HepG2 (cell line): ENCODE measurements at regions not wholly inside any gene's neighbourhood (a gene's known extent, or its start where the extent isn't known, plus 50 kb on each side); places are given as distances from the start of the nearest gene placed in this dataset.

Experiments used
- ATAC-seq: fragments of 200-7000 bp; cut with Tn5 transposase; 3 replicates; pipeline ENCODE4 v1.9.1; 2020; ENCODE audit warnings: mild to moderate bottlenecking, moderate library complexity
- BruUV-seq: library from RNA; stranded (reverse); fragments of 400-500 nt; replicated peaks from 2 replicates; lab custom pipeline; 2021; lab: Mats Ljungman, UMichigan
- CTCF ChIA-PET: fragments of 300-600 bp; formaldehyde crosslinking; extraction: SDS; loops from one replicate; lab custom pipeline; 2021; ENCODE audit warnings: low total read pairs, inconsistent platforms, low intra/inter-chr PET ratio; lab: Yijun Ruan, JAX
- POLR2A ChIA-PET: fragments of 350-600 bp; sonication (Branson Sonifier 250); formaldehyde crosslinking; loops from one replicate; lab custom pipeline; 2020; ENCODE audit warnings: antibody characterized with exemption, inconsistent platforms; lab: Yijun Ruan, JAX
- DNase-seq: peaks from one replicate; pipeline ENCODE4 v3.0.0-alpha.2; 2015; ENCODE audit warnings: low spot score
- FAIRE-seq: peaks from 3 replicates; lab custom pipeline; 2011; peaks lifted over from hg19 to GRCh38; lab: Jason Lieb, UNC
- H2AFZ ChIP-seq: one replicate; pipeline ENCODE4 v1.6.1; 2011; ENCODE audit warnings: low read length, inconsistent platforms
- H3K27ac ChIP-seq: fragments of 300-600 bp; 3 replicates; pipeline ENCODE4 v1.8.0; 2011; ENCODE audit warnings: mixed run types, mild to moderate bottlenecking, mixed read lengths, low read length, inconsistent platforms; ENCODE audit not compliant: insufficient read depth; ENCODE audit errors: extremely low read length
- H3K27me3 ChIP-seq, 2 experiments: fragments of 200-600 bp in 1 of 2; 2 replicates in 1 of 2; 3 replicates in 1 of 2; pipeline versions ENCODE4 v1.6.0 to v1.8.0; 2011; ENCODE audit warnings: low read length in 2 of 2, mild to moderate bottlenecking in 2 of 2, moderate library complexity in 2 of 2, inconsistent platforms in 1 of 2; ENCODE audit not compliant: insufficient read depth in 2 of 2, control insufficient read depth in 1 of 2
- H3K36me3 ChIP-seq, 2 experiments: fragments of 200-600 bp in 1 of 2; replicated peaks in 1 of 2; 2 replicates in 1 of 2; 3 replicates in 1 of 2; pipeline versions ENCODE4 v1.5.1 to v1.8.0; 2011; ENCODE audit warnings: low read length in 2 of 2, inconsistent platforms in 1 of 2; ENCODE audit not compliant: insufficient read depth in 2 of 2, control insufficient read depth in 1 of 2
- H3K4me1 ChIP-seq: 2 replicates; pipeline ENCODE4 v1.5.1; 2012; ENCODE audit warnings: low read length, inconsistent platforms; ENCODE audit not compliant: insufficient read depth
- H3K4me2 ChIP-seq: 2 replicates; pipeline ENCODE4 v1.6.0; 2011; ENCODE audit warnings: low read depth, low read length, inconsistent platforms
- H3K4me3 ChIP-seq, 3 experiments: fragments of 200-600 bp in 1 of 3; sonication (generic), shearing (Covaris generic) in 1 of 3; replicated peaks in 1 of 3; 2 replicates each; pipeline ENCODE4 v1.5.1; 2011 to 2016; ENCODE audit warnings: low read length in 3 of 3, inconsistent platforms in 2 of 3, low read depth in 2 of 3, mild to moderate bottlenecking in 2 of 3, control low read depth in 1 of 3, mixed read lengths in 1 of 3; ENCODE audit not compliant: insufficient read depth in 1 of 3
- H3K79me2 ChIP-seq: one replicate; pipeline ENCODE4 v1.6.1; 2011; ENCODE audit warnings: low read length, inconsistent platforms; ENCODE audit not compliant: insufficient read depth
- H3K9ac ChIP-seq: 2 replicates; pipeline ENCODE4 v1.6.0; 2011; ENCODE audit warnings: mild to moderate bottlenecking, low read depth, low read length, inconsistent platforms; ENCODE audit not compliant: insufficient read depth
- H3K9me3 ChIP-seq: 2 replicates; pipeline ENCODE4 v1.5.1; 2012; ENCODE audit warnings: mild to moderate bottlenecking, low read length
- H4K20me1 ChIP-seq: 2 replicates; pipeline ENCODE4 v1.6.0; 2011; ENCODE audit warnings: inconsistent platforms, mild to moderate bottlenecking, low read length, moderate library complexity; ENCODE audit not compliant: insufficient read depth
- CC2D1A ChIP-seq: sonication (generic); formaldehyde crosslinking; IDR thresholded peaks from 2 replicates; pipeline ENCODE4 v1.8.1; 2023; ENCODE audit warnings: mild to moderate bottlenecking, missing genetic modification reagents
- DNMT1 ChIP-seq: sonication (generic); formaldehyde crosslinking; IDR thresholded peaks from 2 replicates; pipeline ENCODE4 v1.5.1; 2020; ENCODE audit warnings: mild to moderate bottlenecking, missing genetic modification reagents
- ISX ChIP-seq: sonication (generic); formaldehyde crosslinking; conservative IDR thresholded peaks from 2 replicates; pipeline ENCODE4 v1.5.0; 2020; ENCODE audit warnings: missing genetic modification reagents
- SSRP1 ChIP-seq: IDR thresholded peaks from 2 replicates; pipeline ENCODE4 v1.6.1; 2016; ENCODE audit warnings: control low read depth
- TFDP2 ChIP-seq: sonication (generic); formaldehyde crosslinking; IDR thresholded peaks from 2 replicates; pipeline ENCODE4 v1.4.0; 2020; ENCODE audit warnings: missing genetic modification reagents
- TOE1 ChIP-seq: sonication (generic); formaldehyde crosslinking; IDR thresholded peaks from 2 replicates; pipeline ENCODE4 v1.4.0; 2020; ENCODE audit warnings: mild to moderate bottlenecking, missing genetic modification reagents
- ZNF232 ChIP-seq: sonication (generic); formaldehyde crosslinking; IDR thresholded peaks from 2 replicates; pipeline ENCODE4 v1.4.0; 2020; ENCODE audit warnings: missing genetic modification reagents, borderline replicate concordance
- ZNF598 ChIP-seq: sonication (generic); formaldehyde crosslinking; IDR thresholded peaks from 2 replicates; pipeline ENCODE4 v1.5.1; 2020; ENCODE audit warnings: mild to moderate bottlenecking, missing genetic modification reagents, borderline replicate concordance
- ZNF644 ChIP-seq: IDR thresholded peaks from 2 replicates; pipeline ENCODE4 v1.6.1; 2016; ENCODE audit warnings: low read depth
- ZNF678 ChIP-seq: sonication (generic); formaldehyde crosslinking; IDR thresholded peaks from 2 replicates; pipeline ENCODE4 v1.4.0; 2020; ENCODE audit warnings: mild to moderate bottlenecking, missing genetic modification reagents
- ZNF83 ChIP-seq: sonication (generic); formaldehyde crosslinking; IDR thresholded peaks from 2 replicates; pipeline ENCODE4 v1.4.0; 2020; ENCODE audit warnings: missing genetic modification reagents, mild to moderate bottlenecking, borderline replicate concordance
- WGBS: methylation state at CpG from one replicate; pipeline ENCODE4 v1.1.6; 2017; ENCODE audit warnings: low lambda C conversion rate; 5-methylcytosine and 5-hydroxymethylcytosine counted together
- in situ Hi-C: cut with HindIII; loops from 2 replicates; pipeline ENCODE4 v1.10.0; 2017; ENCODE audit warnings: low pct_unique_long_range_greater_than_20kb; ENCODE audit not compliant: extremely low pct_ligation_motif_present
- intact Hi-C: fragments of 100-400 bp; cut with micrococcal nuclease; formaldehyde crosslinking; loops from one replicate; pipeline ENCODE4 v1.10.0; 2022; ENCODE audit not compliant: unreplicated experiment
- TF ChIP-seq, protein P1 (sequence below): sonication (generic); formaldehyde crosslinking; IDR thresholded peaks from 2 replicates; pipeline ENCODE4 v1.4.0; 2020; ENCODE audit warnings: missing genetic modification reagents, borderline replicate concordance
- TF ChIP-seq, protein P2 (sequence below): sonication (generic); formaldehyde crosslinking; IDR thresholded peaks from 2 replicates; pipeline ENCODE4 v1.4.0; 2020; ENCODE audit warnings: missing genetic modification reagents

DNA sequence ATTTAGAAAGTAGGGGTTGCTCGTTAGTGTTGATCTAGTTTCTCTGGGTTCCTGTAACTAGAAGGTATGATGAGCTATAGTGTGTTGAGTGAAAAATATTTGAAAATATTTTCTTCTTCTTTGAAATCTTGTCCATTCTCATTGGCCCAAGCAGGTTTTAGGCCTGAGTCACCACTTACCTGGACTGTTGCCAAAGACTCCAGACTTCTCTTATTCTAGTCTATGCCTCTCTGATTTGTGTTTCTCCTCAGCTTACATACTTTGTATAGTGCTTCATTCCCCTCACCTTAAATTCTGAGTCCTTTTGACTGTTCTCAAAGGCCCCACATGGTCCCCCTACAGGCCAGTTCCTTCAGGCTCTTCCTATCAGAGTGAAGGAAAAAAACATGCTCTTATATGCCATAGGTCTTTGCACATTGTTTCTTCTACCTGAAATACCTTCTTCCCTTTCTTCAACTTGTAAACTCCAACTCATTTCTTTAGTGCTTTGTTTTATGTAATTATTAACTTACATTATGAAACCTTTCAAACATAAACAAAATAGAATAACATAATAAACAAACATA, 258.2 kb downstream of the PPP1R2C start:
- H4K20me1 ChIP-seq = no peaks in the 10 kb centered on the region
- TF ChIP-seq TFDP2 (CRISPR knock-in tag) = no peak
- TF ChIP-seq, all 625 proteins: peak for 0
- ChIA-PET POLR2A (no interaction called here), CTCF (no interaction called here)
- H2AFZ ChIP-seq = no peak overlapping the region
- BruUV-seq = no TSS peak
- no peaks in the 10 kb centered on the region for H3K27me3 ChIP-seq
- intact Hi-C loops (no loop called here), in situ Hi-C loops (no loop called here)
- H3K36me3 ChIP-seq = no peaks in the 10 kb centered on the region
- DNase-seq = no peak
- FAIRE-seq = no peak
- H3K9me3 ChIP-seq = no peaks in the 10 kb centered on the region
- no peak overlapping the region for H3K4me2 ChIP-seq
- WGBS = 55% methylated on average over 1 of the region's 1 CpG
- ATAC-seq = no peak
- H3K27ac ChIP-seq = no peak overlapping the region
- H3K9ac ChIP-seq = no peak overlapping the region
- no peak overlapping the region for H3K4me3 ChIP-seq
- H3K79me2 ChIP-seq = no peaks in the 10 kb centered on the region
- no peaks in the 10 kb centered on the region for H3K4me1 ChIP-seq

DNA sequence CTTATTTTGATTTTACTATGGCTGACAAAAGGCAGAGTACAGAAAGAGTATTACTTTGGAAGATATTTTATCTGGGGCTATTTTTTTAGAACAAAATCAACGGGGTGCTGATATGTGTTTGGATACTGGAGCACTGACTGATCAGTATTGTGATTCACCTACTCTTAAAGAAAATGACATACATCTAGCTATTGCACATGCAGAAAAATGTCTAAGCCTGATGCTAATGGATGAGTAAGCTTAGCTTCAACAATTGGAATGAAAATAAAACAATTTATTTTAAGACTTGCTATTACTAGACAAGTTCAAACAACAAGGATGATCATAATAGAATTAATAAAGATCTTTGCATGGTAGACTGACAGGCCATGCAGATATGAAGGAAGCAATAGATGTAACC, 262.0 kb downstream of the PPP1R2C start:
- no TSS peak for BruUV-seq
- WGBS = 0% methylated on average over 1 of the region's 1 CpG
- no peaks in the 10 kb centered on the region for H4K20me1 ChIP-seq
- H3K79me2 ChIP-seq = no peaks in the 10 kb centered on the region
- no peak overlapping the region for H3K27ac ChIP-seq
- FAIRE-seq (no peak), DNase-seq (no peak), ATAC-seq (no peak)
- intact Hi-C loops = no loop called here
- in situ Hi-C loops = no loop called here
- H3K9ac ChIP-seq = no peak overlapping the region
- H3K4me3 ChIP-seq = no peak overlapping the region
- H3K27me3 ChIP-seq = no peaks in the 10 kb centered on the region
- ChIA-PET POLR2A (no interaction called here), CTCF (no interaction called here)
- no peak overlapping the region for H3K4me2 ChIP-seq
- H2AFZ ChIP-seq = no peak overlapping the region
- no peaks in the 10 kb centered on the region for H3K36me3 ChIP-seq
- H3K9me3 ChIP-seq = no peaks in the 10 kb centered on the region
- H3K4me1 ChIP-seq = no peaks in the 10 kb centered on the region
- TF ChIP-seq DNMT1 (CRISPR knock-in tag) (no peak), ZNF644 (CRISPR knock-in tag) (no peak), ZNF598 (no peak), TOE1 (CRISPR knock-in tag) (no peak), SSRP1 (CRISPR knock-in tag) (no peak), ISX (CRISPR knock-in tag) (no peak), ZNF232 (no peak), ZNF83 (CRISPR knock-in tag) (no peak), CC2D1A (CRISPR knock-in tag) (no peak), ZNF678 (CRISPR knock-in tag) (no peak)
- TF ChIP-seq, protein P1, sequence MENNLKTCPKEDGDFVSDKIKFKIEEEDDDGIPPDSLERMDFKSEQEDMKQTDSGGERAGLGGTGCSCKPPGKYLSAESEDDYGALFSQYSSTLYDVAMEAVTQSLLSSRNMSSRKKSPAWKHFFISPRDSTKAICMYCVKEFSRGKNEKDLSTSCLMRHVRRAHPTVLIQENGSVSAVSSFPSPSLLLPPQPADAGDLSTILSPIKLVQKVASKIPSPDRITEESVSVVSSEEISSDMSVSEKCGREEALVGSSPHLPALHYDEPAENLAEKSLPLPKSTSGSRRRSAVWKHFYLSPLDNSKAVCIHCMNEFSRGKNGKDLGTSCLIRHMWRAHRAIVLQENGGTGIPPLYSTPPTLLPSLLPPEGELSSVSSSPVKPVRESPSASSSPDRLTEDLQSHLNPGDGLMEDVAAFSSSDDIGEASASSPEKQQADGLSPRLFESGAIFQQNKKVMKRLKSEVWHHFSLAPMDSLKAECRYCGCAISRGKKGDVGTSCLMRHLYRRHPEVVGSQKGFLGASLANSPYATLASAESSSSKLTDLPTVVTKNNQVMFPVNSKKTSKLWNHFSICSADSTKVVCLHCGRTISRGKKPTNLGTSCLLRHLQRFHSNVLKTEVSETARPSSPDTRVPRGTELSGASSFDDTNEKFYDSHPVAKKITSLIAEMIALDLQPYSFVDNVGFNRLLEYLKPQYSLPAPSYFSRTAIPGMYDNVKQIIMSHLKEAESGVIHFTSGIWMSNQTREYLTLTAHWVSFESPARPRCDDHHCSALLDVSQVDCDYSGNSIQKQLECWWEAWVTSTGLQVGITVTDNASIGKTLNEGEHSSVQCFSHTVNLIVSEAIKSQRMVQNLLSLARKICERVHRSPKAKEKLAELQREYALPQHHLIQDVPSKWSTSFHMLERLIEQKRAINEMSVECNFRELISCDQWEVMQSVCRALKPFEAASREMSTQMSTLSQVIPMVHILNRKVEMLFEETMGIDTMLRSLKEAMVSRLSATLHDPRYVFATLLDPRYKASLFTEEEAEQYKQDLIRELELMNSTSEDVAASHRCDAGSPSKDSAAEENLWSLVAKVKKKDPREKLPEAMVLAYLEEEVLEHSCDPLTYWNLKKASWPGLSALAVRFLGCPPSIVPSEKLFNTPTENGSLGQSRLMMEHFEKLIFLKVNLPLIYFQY (CRISPR knock-in tag) = no peak
- TF ChIP-seq, protein P2, sequence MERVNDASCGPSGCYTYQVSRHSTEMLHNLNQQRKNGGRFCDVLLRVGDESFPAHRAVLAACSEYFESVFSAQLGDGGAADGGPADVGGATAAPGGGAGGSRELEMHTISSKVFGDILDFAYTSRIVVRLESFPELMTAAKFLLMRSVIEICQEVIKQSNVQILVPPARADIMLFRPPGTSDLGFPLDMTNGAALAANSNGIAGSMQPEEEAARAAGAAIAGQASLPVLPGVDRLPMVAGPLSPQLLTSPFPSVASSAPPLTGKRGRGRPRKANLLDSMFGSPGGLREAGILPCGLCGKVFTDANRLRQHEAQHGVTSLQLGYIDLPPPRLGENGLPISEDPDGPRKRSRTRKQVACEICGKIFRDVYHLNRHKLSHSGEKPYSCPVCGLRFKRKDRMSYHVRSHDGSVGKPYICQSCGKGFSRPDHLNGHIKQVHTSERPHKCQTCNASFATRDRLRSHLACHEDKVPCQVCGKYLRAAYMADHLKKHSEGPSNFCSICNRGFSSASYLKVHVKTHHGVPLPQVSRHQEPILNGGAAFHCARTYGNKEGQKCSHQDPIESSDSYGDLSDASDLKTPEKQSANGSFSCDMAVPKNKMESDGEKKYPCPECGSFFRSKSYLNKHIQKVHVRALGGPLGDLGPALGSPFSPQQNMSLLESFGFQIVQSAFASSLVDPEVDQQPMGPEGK (CRISPR knock-in tag) = no peak
